GM12864 (cell line): ENCODE measurements at regions not wholly inside any gene's neighbourhood (a gene's known extent, or its start where the extent isn't known, plus 50 kb on each side); places are given as distances from the start of the nearest gene placed in this dataset.

ENCODE experiments used
- DNase-seq: peaks from one replicate; pipeline ENCODE4 v3.0.0-alpha.2; 2011; ENCODE audit warnings: low read depth
- H3K4me3 ChIP-seq: 2 replicates; pipeline ENCODE4 v1.5.1; 2011; ENCODE audit warnings: mild to moderate bottlenecking, low read depth, low read length, control low read depth
- CTCF ChIP-seq: IDR thresholded peaks from 2 replicates; pipeline ENCODE4 v1.5.1; 2011; ENCODE audit warnings: low read depth, mild to moderate bottlenecking, moderate library complexity, low read length, control low read depth, inconsistent platforms; ENCODE audit errors: missing control alignments

GRCh38 chr16:73143576-73144422 is 95.9 kb upstream of the ZFHX3 start:
- no peak for DNase-seq
- TF ChIP-seq CTCF: no peak
- no peak overlapping the region for H3K4me3 ChIP-seq

- H3K4me3 ChIP-seq: no peak overlapping the region
- DNase-seq: no peak
- no peak for TF ChIP-seq CTCF
Measured at GRCh38 chr16:73143002-73143401, 95.1 kb upstream of the ZFHX3 start.

GRCh38 chr16:73142053-73142854 is 94.3 kb upstream of the ZFHX3 start:
- DNase-seq: no peak
- no peak for TF ChIP-seq CTCF

GRCh38 chr16:73140929-73141328 is 93.0 kb upstream of the ZFHX3 start:
- DNase-seq: no peak
- no peak for TF ChIP-seq CTCF
- no peak overlapping the region for H3K4me3 ChIP-seq

More at GRCh38 chr16:73142053-73142854, 94.3 kb upstream of the ZFHX3 start:
- H3K4me3 ChIP-seq: no peak overlapping the region

- no peak overlapping the region for H3K4me3 ChIP-seq
- no peak for DNase-seq
- no peak for TF ChIP-seq CTCF
Measured at GRCh38 chr16:73131156-73131862, 83.4 kb upstream of the ZFHX3 start.

- DNase-seq: no peak
- no peak overlapping the region for H3K4me3 ChIP-seq
- TF ChIP-seq CTCF: no peak
Measured at GRCh38 chr16:73129455-73129854, 81.5 kb upstream of the ZFHX3 start.
